ENCODE measurements at regions not wholly inside any gene's neighbourhood (a gene's known extent, or its start where the extent isn't known, plus 50 kb on each side); places are given as distances from the start of the nearest gene placed in this dataset.

DNA sequence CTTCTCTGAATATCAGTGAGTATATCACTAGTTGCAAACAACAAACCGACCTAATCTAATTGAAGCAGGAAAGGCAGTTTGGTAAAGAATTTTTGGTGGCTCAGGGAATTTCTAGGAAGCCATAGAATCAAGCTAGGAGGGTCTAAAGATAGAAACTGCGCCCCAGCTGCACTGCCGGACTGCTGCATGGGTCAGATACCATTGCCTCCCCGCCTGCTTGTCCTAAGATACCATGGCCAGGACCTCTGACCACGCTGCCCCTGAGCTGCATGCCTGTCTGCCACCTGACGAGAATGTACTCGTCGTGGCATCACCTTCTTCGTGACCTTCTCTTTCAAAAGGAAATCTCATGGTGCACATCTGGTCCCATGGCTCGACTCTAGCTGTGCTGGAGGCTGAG is 439.0 kb downstream of the ZSWIM6 start:
- TF ChIP-seq GABPA (IDR thresholded peaks at IDR 0.05 in 1 of 2, conservative IDR thresholded peaks at IDR 0.05 in 1 of 2) (no peak), RAD21 (IDR thresholded peaks at IDR 0.05) (no peak), SP1 (IDR thresholded peaks at IDR 0.05) (no peak)
- TF ChIP-seq, protein P1, sequence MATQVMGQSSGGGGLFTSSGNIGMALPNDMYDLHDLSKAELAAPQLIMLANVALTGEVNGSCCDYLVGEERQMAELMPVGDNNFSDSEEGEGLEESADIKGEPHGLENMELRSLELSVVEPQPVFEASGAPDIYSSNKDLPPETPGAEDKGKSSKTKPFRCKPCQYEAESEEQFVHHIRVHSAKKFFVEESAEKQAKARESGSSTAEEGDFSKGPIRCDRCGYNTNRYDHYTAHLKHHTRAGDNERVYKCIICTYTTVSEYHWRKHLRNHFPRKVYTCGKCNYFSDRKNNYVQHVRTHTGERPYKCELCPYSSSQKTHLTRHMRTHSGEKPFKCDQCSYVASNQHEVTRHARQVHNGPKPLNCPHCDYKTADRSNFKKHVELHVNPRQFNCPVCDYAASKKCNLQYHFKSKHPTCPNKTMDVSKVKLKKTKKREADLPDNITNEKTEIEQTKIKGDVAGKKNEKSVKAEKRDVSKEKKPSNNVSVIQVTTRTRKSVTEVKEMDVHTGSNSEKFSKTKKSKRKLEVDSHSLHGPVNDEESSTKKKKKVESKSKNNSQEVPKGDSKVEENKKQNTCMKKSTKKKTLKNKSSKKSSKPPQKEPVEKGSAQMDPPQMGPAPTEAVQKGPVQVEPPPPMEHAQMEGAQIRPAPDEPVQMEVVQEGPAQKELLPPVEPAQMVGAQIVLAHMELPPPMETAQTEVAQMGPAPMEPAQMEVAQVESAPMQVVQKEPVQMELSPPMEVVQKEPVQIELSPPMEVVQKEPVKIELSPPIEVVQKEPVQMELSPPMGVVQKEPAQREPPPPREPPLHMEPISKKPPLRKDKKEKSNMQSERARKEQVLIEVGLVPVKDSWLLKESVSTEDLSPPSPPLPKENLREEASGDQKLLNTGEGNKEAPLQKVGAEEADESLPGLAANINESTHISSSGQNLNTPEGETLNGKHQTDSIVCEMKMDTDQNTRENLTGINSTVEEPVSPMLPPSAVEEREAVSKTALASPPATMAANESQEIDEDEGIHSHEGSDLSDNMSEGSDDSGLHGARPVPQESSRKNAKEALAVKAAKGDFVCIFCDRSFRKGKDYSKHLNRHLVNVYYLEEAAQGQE (IDR thresholded peaks at IDR 0.05): no peak
- TF ChIP-seq, protein P2, sequence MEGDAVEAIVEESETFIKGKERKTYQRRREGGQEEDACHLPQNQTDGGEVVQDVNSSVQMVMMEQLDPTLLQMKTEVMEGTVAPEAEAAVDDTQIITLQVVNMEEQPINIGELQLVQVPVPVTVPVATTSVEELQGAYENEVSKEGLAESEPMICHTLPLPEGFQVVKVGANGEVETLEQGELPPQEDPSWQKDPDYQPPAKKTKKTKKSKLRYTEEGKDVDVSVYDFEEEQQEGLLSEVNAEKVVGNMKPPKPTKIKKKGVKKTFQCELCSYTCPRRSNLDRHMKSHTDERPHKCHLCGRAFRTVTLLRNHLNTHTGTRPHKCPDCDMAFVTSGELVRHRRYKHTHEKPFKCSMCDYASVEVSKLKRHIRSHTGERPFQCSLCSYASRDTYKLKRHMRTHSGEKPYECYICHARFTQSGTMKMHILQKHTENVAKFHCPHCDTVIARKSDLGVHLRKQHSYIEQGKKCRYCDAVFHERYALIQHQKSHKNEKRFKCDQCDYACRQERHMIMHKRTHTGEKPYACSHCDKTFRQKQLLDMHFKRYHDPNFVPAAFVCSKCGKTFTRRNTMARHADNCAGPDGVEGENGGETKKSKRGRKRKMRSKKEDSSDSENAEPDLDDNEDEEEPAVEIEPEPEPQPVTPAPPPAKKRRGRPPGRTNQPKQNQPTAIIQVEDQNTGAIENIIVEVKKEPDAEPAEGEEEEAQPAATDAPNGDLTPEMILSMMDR (IDR thresholded peaks at IDR 0.05; ENCODE audit: low read depth, low read length, missing input control): no peak
- TF ChIP-seq, protein P3, sequence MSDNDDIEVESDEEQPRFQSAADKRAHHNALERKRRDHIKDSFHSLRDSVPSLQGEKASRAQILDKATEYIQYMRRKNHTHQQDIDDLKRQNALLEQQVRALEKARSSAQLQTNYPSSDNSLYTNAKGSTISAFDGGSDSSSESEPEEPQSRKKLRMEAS (IDR thresholded peaks at IDR 0.05): no peak
